Pons (tissue), 1 donor: ENCODE measurements at regions not wholly inside any gene's neighbourhood (a gene's known extent, or its start where the extent isn't known, plus 50 kb on each side); places are given as distances from the start of the nearest gene placed in this dataset.
"Not testable (repeated sequence)": the region's sequence is repeated elsewhere in the genome, so short reads cannot be mapped to it uniquely, and the experiment has no call there.

Experiments used
- DNase-seq: peaks from one replicate; pipeline ENCODE4 v3.0.0-alpha.2; 2016; ENCODE audit warnings: low spot score

- DNase-seq, result no peak
These were observed 155.9 kb downstream of the SEC23IP start for GRCh38 chr10:120048391-120048790.

GRCh38 chr10:120051671-120052070 lies 159.1 kb downstream of the SEC23IP start:
- DNase-seq, result no peak

GRCh38 chr10:120052964-120053702 lies 160.6 kb downstream of the SEC23IP start:
- no peak for DNase-seq

- not testable (repeated sequence) for DNase-seq
These were observed 167.3 kb downstream of the SEC23IP start for GRCh38 chr10:120059790-120060189.

- DNase-seq, result no peak
These were observed 174.9 kb downstream of the SEC23IP start for GRCh38 chr10:120067427-120067826.

- no peak for DNase-seq
These were observed 177.2 kb downstream of the SEC23IP start for GRCh38 chr10:120069700-120070099.

- no peak for DNase-seq
These were observed 182.8 kb downstream of the SEC23IP start for GRCh38 chr10:120075349-120075748.

- DNase-seq, result no peak
These were observed 184.6 kb downstream of the SEC23IP start for GRCh38 chr10:120076996-120077706.

GRCh38 chr10:120077707-120078492 lies 185.4 kb downstream of the SEC23IP start:
- no peak for DNase-seq

GRCh38 chr10:120085096-120085796 lies 192.7 kb downstream of the SEC23IP start:
- DNase-seq, result peak; percentile 3

- DNase-seq, result no peak
These were observed 193.5 kb downstream of the SEC23IP start for GRCh38 chr10:120086066-120086465.

- no peak for DNase-seq
These were observed 194.6 kb downstream of the SEC23IP start for GRCh38 chr10:120087109-120087508.

- no peak for DNase-seq
These were observed 203.3 kb downstream of the SEC23IP start for GRCh38 chr10:120095875-120096274.

- DNase-seq, result no peak
These were observed 205.2 kb downstream of the SEC23IP start for GRCh38 chr10:120097766-120098165.

GRCh38 chr10:120098232-120098930 lies 205.9 kb downstream of the SEC23IP start:
- peak; percentile 8 for DNase-seq

- DNase-seq, result no peak
These were observed 211.4 kb downstream of the SEC23IP start for GRCh38 chr10:120103738-120104560.

- no peak for DNase-seq
These were observed 212.5 kb downstream of the SEC23IP start for GRCh38 chr10:120105001-120105400.

GRCh38 chr10:120105492-120105891 lies 213.0 kb downstream of the SEC23IP start:
- no peak for DNase-seq

GRCh38 chr10:120108916-120109315 lies 216.4 kb downstream of the SEC23IP start:
- DNase-seq, result no peak

GRCh38 chr10:120109725-120110124 lies 217.2 kb downstream of the SEC23IP start:
- not testable (repeated sequence) for DNase-seq
